IPS-20b (cell line): ENCODE measurements at regions not wholly inside any gene's neighbourhood (a gene's known extent, or its start where the extent isn't known, plus 50 kb on each side); places are given as distances from the start of the nearest gene placed in this dataset.

Experiments used
- H3K27ac ChIP-seq: one replicate; pipeline ENCODE4 v1.5.1; 2013; ENCODE audit warnings: low read length
- H3K27me3 ChIP-seq: 2 replicates; pipeline ENCODE4 v1.6.1; 2013; ENCODE audit warnings: mild to moderate bottlenecking, low read length, inconsistent platforms; ENCODE audit not compliant: insufficient read depth
- H3K36me3 ChIP-seq: 2 replicates; pipeline ENCODE4 v1.6.1; 2013; ENCODE audit warnings: low read depth, mild to moderate bottlenecking, inconsistent platforms, low read length, moderate library complexity; ENCODE audit not compliant: insufficient read depth
- H3K4me1 ChIP-seq: 2 replicates; pipeline ENCODE4 v1.6.1; 2013; ENCODE audit warnings: mild to moderate bottlenecking, control low read depth, inconsistent platforms, low read length, moderate library complexity; ENCODE audit not compliant: insufficient read depth
- H3K4me3 ChIP-seq: 2 replicates; pipeline ENCODE4 v1.5.1; 2013; ENCODE audit warnings: mild to moderate bottlenecking, low read length, inconsistent platforms
- H3K9ac ChIP-seq: 2 replicates; pipeline ENCODE4 v1.6.1; 2013; ENCODE audit warnings: low read depth, mild to moderate bottlenecking, inconsistent platforms, low read length, moderate library complexity
- H3K9me3 ChIP-seq: 2 replicates; pipeline ENCODE4 v1.6.1; 2013; ENCODE audit warnings: mild to moderate bottlenecking, low read depth, low read length, inconsistent platforms; ENCODE audit not compliant: insufficient read depth

- Histone ChIP-seq H3K36me3 (no peaks in the 10 kb centered on the region), H3K4me3 (no peak overlapping the region), H3K9ac (no peak overlapping the region), H3K9me3 (no peaks in the 10 kb centered on the region; the same call in 1 of the 2 replicates), H3K4me1 (no peaks in the 10 kb centered on the region), H3K27ac (no peak overlapping the region), H3K27me3 (no peaks in the 10 kb centered on the region)
Observed at GRCh38 chr5:53179691-53180090, 70.1 kb upstream of the MOCS2 start.

- no peak overlapping the region for H3K9ac ChIP-seq
- H3K9me3 ChIP-seq, result no peaks in the 10 kb centered on the region
- no peaks in the 10 kb centered on the region for H3K27me3 ChIP-seq
Observed at GRCh38 chr5:53180538-53180937, 71.0 kb upstream of the MOCS2 start.

GRCh38 chr5:53180991-53181390 is 71.4 kb upstream of the MOCS2 start:
- Histone ChIP-seq H3K4me1 (no peaks in the 10 kb centered on the region), H3K36me3 (no peaks in the 10 kb centered on the region), H3K27ac (no peak overlapping the region), H3K4me3 (no peak overlapping the region), H3K27me3 (no peaks in the 10 kb centered on the region), H3K9me3 (no peaks in the 10 kb centered on the region), H3K9ac (no peak overlapping the region)

More at GRCh38 chr5:53180538-53180937, 71.0 kb upstream of the MOCS2 start:
- Histone ChIP-seq H3K4me1 (no peaks in the 10 kb centered on the region), H3K4me3 (no peak overlapping the region), H3K36me3 (no peaks in the 10 kb centered on the region), H3K27ac (no peak overlapping the region)

GRCh38 chr5:53183880-53184279 is 74.3 kb upstream of the MOCS2 start:
- Histone ChIP-seq H3K36me3 (no peaks in the 10 kb centered on the region), H3K9me3 (no peaks in the 10 kb centered on the region), H3K4me3 (no peak overlapping the region), H3K9ac (no peak overlapping the region), H3K4me1 (no peaks in the 10 kb centered on the region), H3K27ac (no peak overlapping the region), H3K27me3 (no peaks in the 10 kb centered on the region)

GRCh38 chr5:53191548-53192165 is 82.1 kb upstream of the MOCS2 start:
- Histone ChIP-seq H3K27me3 (no peaks in the 10 kb centered on the region), H3K4me3 (no peak overlapping the region), H3K4me1 (no peaks in the 10 kb centered on the region), H3K9ac (no peak overlapping the region), H3K36me3 (no peaks in the 10 kb centered on the region), H3K27ac (no peak overlapping the region), H3K9me3 (peaks cover 20% of the 10 kb centered on the region)

DNA sequence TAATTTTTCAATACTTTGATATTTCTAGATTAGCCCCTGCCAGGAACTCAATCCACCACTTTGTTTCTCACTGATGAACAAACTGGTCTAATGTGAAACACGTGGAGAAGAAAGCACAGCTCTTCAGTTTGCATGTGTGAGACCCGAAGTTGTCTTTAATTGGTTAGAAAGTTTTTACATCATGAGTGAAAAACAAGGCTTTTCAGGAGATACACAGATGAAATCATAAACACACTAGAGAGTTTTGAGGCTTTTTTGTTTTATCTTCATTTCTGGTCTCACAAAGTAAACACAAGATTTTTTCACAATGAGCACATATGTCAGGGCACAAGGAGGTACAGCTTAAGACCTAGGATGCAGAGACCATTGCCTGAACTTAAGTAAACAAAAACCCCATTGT is 84.5 kb upstream of the MOCS2 start:
- no peak overlapping the region for H3K27ac ChIP-seq
- no peaks in the 10 kb centered on the region for H3K27me3 ChIP-seq
- H3K9me3 ChIP-seq, result peaks cover 20% of the 10 kb centered on the region
- no peak overlapping the region for H3K4me3 ChIP-seq
- no peak overlapping the region for H3K9ac ChIP-seq
- no peaks in the 10 kb centered on the region for H3K4me1 ChIP-seq
- H3K36me3 ChIP-seq, result no peaks in the 10 kb centered on the region

DNA sequence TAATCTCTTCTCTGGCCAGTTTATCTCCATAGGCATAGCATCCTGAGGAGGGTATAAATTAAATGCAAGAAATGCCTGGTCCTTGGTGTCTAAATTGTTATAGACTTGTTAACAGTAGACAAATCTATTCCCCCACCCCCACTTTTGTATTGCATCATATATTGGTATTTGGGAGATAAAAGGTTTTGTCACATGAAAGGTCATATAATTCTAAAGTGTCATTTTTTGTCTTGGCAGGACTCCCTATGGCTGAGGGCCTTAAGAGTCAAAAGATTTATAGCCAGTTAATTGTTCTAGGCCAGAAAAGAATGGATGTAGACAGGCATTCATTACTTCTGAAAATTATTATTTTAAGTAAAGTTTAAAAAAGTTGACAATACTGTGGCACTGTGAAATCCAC is 90.3 kb upstream of the MOCS2 start:
- Histone ChIP-seq H3K4me3 (no peak overlapping the region), H3K27ac (no peak overlapping the region), H3K27me3 (no peaks in the 10 kb centered on the region), H3K9ac (no peak overlapping the region), H3K36me3 (no peaks in the 10 kb centered on the region), H3K9me3 (no peaks in the 10 kb centered on the region), H3K4me1 (no peaks in the 10 kb centered on the region)

- Histone ChIP-seq H3K4me1 (no peaks in the 10 kb centered on the region), H3K9me3 (no peaks in the 10 kb centered on the region)
Observed at GRCh38 chr5:53200306-53200705, 90.7 kb upstream of the MOCS2 start.

DNA sequence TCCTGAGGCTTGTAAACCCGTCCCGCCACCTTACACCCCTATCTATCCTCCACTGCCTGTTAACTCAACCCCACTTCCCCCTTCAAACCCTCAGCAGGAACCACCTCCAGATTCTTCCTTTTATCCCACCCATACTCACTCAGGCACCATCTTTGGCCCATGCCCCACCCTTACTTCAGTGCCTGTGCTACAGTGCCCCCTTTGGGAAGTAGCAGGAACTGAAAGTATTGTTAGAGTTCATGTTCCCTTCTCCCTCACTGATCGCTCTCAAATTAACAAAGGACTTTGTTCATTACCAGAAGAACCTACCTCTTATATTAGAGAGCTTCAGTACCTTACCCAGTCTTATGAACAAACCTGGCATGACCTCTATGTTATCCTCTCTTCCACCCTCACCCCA is 92.2 kb upstream of the MOCS2 start:
- H3K27ac ChIP-seq, result no peak overlapping the region
- H3K4me3 ChIP-seq, result no peak overlapping the region
- H3K27me3 ChIP-seq, result no peaks in the 10 kb centered on the region
- H3K4me1 ChIP-seq, result no peaks in the 10 kb centered on the region
- no peaks in the 10 kb centered on the region for H3K9me3 ChIP-seq
- no peaks in the 10 kb centered on the region for H3K36me3 ChIP-seq
- H3K9ac ChIP-seq, result no peak overlapping the region

More at GRCh38 chr5:53200306-53200705, 90.7 kb upstream of the MOCS2 start:
- no peak overlapping the region for H3K9ac ChIP-seq
- H3K27me3 ChIP-seq, result no peaks in the 10 kb centered on the region
- H3K27ac ChIP-seq, result no peak overlapping the region
- no peaks in the 10 kb centered on the region for H3K36me3 ChIP-seq
- no peak overlapping the region for H3K4me3 ChIP-seq

GRCh38 chr5:53206562-53206961 is 97.0 kb upstream of the MOCS2 start:
- no peak overlapping the region for H3K4me3 ChIP-seq
- H3K27me3 ChIP-seq, result no peaks in the 10 kb centered on the region
- no peaks in the 10 kb centered on the region for H3K4me1 ChIP-seq
- no peaks in the 10 kb centered on the region for H3K9me3 ChIP-seq
- H3K9ac ChIP-seq, result no peak overlapping the region
- no peak overlapping the region for H3K27ac ChIP-seq
- H3K36me3 ChIP-seq, result no peaks in the 10 kb centered on the region

DNA sequence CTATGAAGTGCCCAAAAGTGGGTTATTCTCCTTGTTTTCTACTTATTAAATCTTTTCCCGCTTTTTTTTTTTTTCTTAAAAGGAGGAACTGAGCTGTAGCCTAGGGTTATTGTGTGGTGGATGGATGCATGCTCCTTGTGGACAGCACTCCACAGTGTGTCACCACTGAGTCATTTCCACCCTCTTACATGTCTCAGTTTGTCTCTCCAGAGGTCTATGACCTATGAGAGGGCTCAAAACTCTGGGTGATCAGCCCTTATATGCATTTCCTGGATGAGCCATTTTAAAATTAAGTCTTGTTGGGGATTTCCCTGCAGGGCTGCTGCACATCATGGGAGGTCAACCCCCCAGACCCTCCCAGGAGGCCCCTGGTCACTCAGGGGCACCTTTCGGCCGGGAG is 102.2 kb upstream of the MOCS2 start:
- Histone ChIP-seq H3K27ac (no peak overlapping the region), H3K9ac (no peak overlapping the region), H3K27me3 (no peaks in the 10 kb centered on the region), H3K9me3 (no peaks in the 10 kb centered on the region; the same call in 1 of the 2 replicates), H3K4me1 (no peaks in the 10 kb centered on the region), H3K4me3 (no peak overlapping the region), H3K36me3 (no peaks in the 10 kb centered on the region)

GRCh38 chr5:53219174-53219573 is 109.6 kb upstream of the MOCS2 start:
- H3K9ac ChIP-seq, result no peak overlapping the region
- H3K36me3 ChIP-seq, result no peaks in the 10 kb centered on the region
- H3K4me1 ChIP-seq, result no peaks in the 10 kb centered on the region
- no peak overlapping the region for H3K4me3 ChIP-seq
- H3K9me3 ChIP-seq, result peaks cover 20% of the 10 kb centered on the region; the same call in 1 of the 2 replicates
- H3K27ac ChIP-seq, result no peak overlapping the region
- H3K27me3 ChIP-seq, result no peaks in the 10 kb centered on the region
